H9 (cell line): ENCODE measurements at regions not wholly inside any gene's neighbourhood (a gene's known extent, or its start where the extent isn't known, plus 50 kb on each side); places are given as distances from the start of the nearest gene placed in this dataset.

Experiments used
- DNase-seq: peaks from one replicate; pipeline ENCODE4 v3.0.0-alpha.2; 2017
- H2AFZ ChIP-seq: one replicate; pipeline ENCODE4 v1.6.1; 2013; ENCODE audit warnings: mild to moderate bottlenecking, low read length, control low read depth, moderate library complexity
- H2AK5ac ChIP-seq: 2 replicates; pipeline ENCODE4 v1.6.1; 2013; ENCODE audit warnings: low read length, control low read depth, mixed read lengths; ENCODE audit not compliant: insufficient read length
- H2BK120ac ChIP-seq: one replicate; pipeline ENCODE4 v1.6.1; 2013; ENCODE audit warnings: low read depth, mild to moderate bottlenecking, low read length, control low read depth, inconsistent platforms; ENCODE audit not compliant: poor library complexity, severe bottlenecking
- H2BK12ac ChIP-seq: 2 replicates; pipeline ENCODE4 v1.6.1; 2013; ENCODE audit warnings: low read length, control low read depth, mixed read lengths, low read depth; ENCODE audit not compliant: insufficient read length
- H2BK15ac ChIP-seq: 2 replicates; pipeline ENCODE4 v1.6.1; 2013; ENCODE audit warnings: low read depth, low read length, control low read depth
- H2BK20ac ChIP-seq: one replicate; pipeline ENCODE4 v1.6.1; 2013; ENCODE audit warnings: low read depth, mild to moderate bottlenecking, low read length, control low read depth, inconsistent platforms; ENCODE audit not compliant: poor library complexity, severe bottlenecking
- H2BK5ac ChIP-seq: 2 replicates; pipeline ENCODE4 v1.6.1; 2013; ENCODE audit warnings: low read length, control low read depth, mixed read lengths; ENCODE audit not compliant: insufficient read length
- H3K14ac ChIP-seq: 2 replicates; pipeline ENCODE4 v1.6.1; 2013; ENCODE audit warnings: low read length, control low read depth; ENCODE audit not compliant: insufficient read depth
- H3K18ac ChIP-seq: 2 replicates; pipeline ENCODE4 v1.6.1; 2013; ENCODE audit warnings: low read depth, mild to moderate bottlenecking, mixed read lengths, low read length, control low read depth; ENCODE audit not compliant: insufficient read length
- H3K23ac ChIP-seq: 2 replicates; pipeline ENCODE4 v1.6.1; 2013; ENCODE audit warnings: low read length, control low read depth, mixed read lengths, low read depth; ENCODE audit not compliant: insufficient read length
- H3K23me2 ChIP-seq: 2 replicates; pipeline ENCODE4 v1.6.1; 2013; ENCODE audit warnings: low read depth, mild to moderate bottlenecking, mixed read lengths, low read length, control low read depth; ENCODE audit not compliant: insufficient read length, poor library complexity, severe bottlenecking
- H3K27ac ChIP-seq: 2 replicates; pipeline ENCODE4 v1.5.1; 2013; ENCODE audit warnings: low read length, control low read depth, mixed read lengths, low read depth; ENCODE audit not compliant: insufficient read length
- H3K27me3 ChIP-seq: 2 replicates; pipeline ENCODE4 v1.6.1; 2013; ENCODE audit warnings: low read length, control low read depth, inconsistent platforms; ENCODE audit not compliant: insufficient read depth
- H3K4ac ChIP-seq: 2 replicates; pipeline ENCODE4 v1.6.1; 2013; ENCODE audit warnings: low read depth, mild to moderate bottlenecking, control low read depth, inconsistent platforms, low read length, moderate library complexity
- H3K4me1 ChIP-seq: 2 replicates; pipeline ENCODE4 v1.6.1; 2013; ENCODE audit warnings: low read length, control low read depth, inconsistent platforms; ENCODE audit not compliant: insufficient read depth
- H3K4me2 ChIP-seq: 2 replicates; pipeline ENCODE4 v1.6.1; 2013; ENCODE audit warnings: low read length, control low read depth, mixed read lengths; ENCODE audit not compliant: insufficient read length, insufficient read depth
- H3K56ac ChIP-seq: 2 replicates; pipeline ENCODE4 v1.6.1; 2013; ENCODE audit warnings: low read depth, mild to moderate bottlenecking, mixed read lengths, low read length, control low read depth; ENCODE audit not compliant: insufficient read length
- H3K79me1 ChIP-seq: 2 replicates; pipeline ENCODE4 v1.6.1; 2013; ENCODE audit warnings: low read depth, mild to moderate bottlenecking, moderate library complexity, low read length, control low read depth, inconsistent platforms; ENCODE audit not compliant: insufficient read depth, poor library complexity, severe bottlenecking
- H3K79me2 ChIP-seq: 2 replicates; pipeline ENCODE4 v1.6.1; 2013; ENCODE audit warnings: low read length, control low read depth, inconsistent platforms; ENCODE audit not compliant: insufficient read depth
- H3K9ac ChIP-seq: 2 replicates; pipeline ENCODE4 v1.6.1; 2013; ENCODE audit warnings: low read length, control low read depth, mixed read lengths; ENCODE audit not compliant: insufficient read length; ENCODE audit errors: extremely low read depth
- H3K9me3 ChIP-seq: one replicate; pipeline ENCODE4 v1.6.1; 2013; ENCODE audit warnings: low read depth, low read length, inconsistent platforms; ENCODE audit not compliant: control insufficient read depth
- H3T11ph ChIP-seq: one replicate; pipeline ENCODE4 v1.6.1; 2013; ENCODE audit warnings: mild to moderate bottlenecking, low read length, control low read depth, inconsistent platforms
- H4K20me1 ChIP-seq: one replicate; pipeline ENCODE4 v1.6.1; 2013; ENCODE audit not compliant: control insufficient read depth, insufficient read length, insufficient read depth
- H4K5ac ChIP-seq: 2 replicates; pipeline ENCODE4 v1.6.1; 2013; ENCODE audit warnings: low read depth, mild to moderate bottlenecking, mixed read lengths, low read length, control low read depth; ENCODE audit not compliant: insufficient read length
- H4K8ac ChIP-seq: replicated peaks from 2 replicates; pipeline ENCODE4 v1.6.1; 2013; ENCODE audit warnings: low read length, control low read depth, mixed read lengths, low read depth; ENCODE audit not compliant: insufficient read length
- H4K91ac ChIP-seq: 2 replicates; pipeline ENCODE4 v1.6.1; 2013; ENCODE audit warnings: low read depth, mild to moderate bottlenecking, moderate library complexity, mixed read lengths, low read length, control low read depth; ENCODE audit not compliant: insufficient read length
- H3K27ac Mint-ChIP-seq, 3 experiments: 2 replicates in 2 of 3; 3 replicates in 1 of 3; pipeline ENCODE4 v1.8.0; 2020 to 2021; ENCODE audit warnings: mixed read lengths in 3 of 3, mild to moderate bottlenecking in 1 of 3, moderate library complexity in 1 of 3
- H3K27me3 Mint-ChIP-seq: 2 replicates; pipeline ENCODE4 v1.8.0; 2021; ENCODE audit warnings: low read depth, mild to moderate bottlenecking, moderate library complexity, mixed read lengths
- H3K36me3 Mint-ChIP-seq, 3 experiments: 2 replicates in 2 of 3; 3 replicates in 1 of 3; pipeline ENCODE4 v1.8.0; 2020 to 2021; ENCODE audit warnings: low read depth in 3 of 3, mixed read lengths in 3 of 3; ENCODE audit not compliant: insufficient read depth in 1 of 3
- H3K4me1 Mint-ChIP-seq, 2 experiments: 2 replicates each; pipeline ENCODE4 v1.8.0; 2020; ENCODE audit warnings: mixed read lengths in 2 of 2
- H3K4me3 Mint-ChIP-seq, 2 experiments: 2 replicates in 1 of 2; 3 replicates in 1 of 2; pipeline ENCODE4 v1.8.0; 2020 to 2021; ENCODE audit warnings: mild to moderate bottlenecking in 2 of 2, mixed read lengths in 2 of 2, moderate library complexity in 1 of 2
- H3K9me3 Mint-ChIP-seq, 2 experiments: 2 replicates in 1 of 2; 3 replicates in 1 of 2; pipeline ENCODE4 v1.8.0; 2020; ENCODE audit warnings: mild to moderate bottlenecking in 2 of 2, mixed read lengths in 2 of 2, moderate library complexity in 1 of 2
- WGBS: extraction: QIAGEN DNeasy Blood & Tissue Kit; methylation state at CpG from one replicate; pipeline ENCODE4 v1.1.7; 2013; ENCODE audit warnings: missing lambda C conversion rate, low lambda C conversion rate, mixed read lengths; ENCODE audit not compliant: insufficient read length; ENCODE audit errors: extremely low coverage; 5-methylcytosine and 5-hydroxymethylcytosine counted together
- TF ChIP-seq, protein P1 (sequence below): fragments of 200-600 bp; sonication (generic); conservative IDR thresholded peaks from 3 replicates; pipeline ENCODE4 v1.8.0; 2021; ENCODE audit warnings: antibody characterized with exemption, mild to moderate bottlenecking

- no CpG with 5 or more reads among the region's 2 CpGs for WGBS
- H3K9me3 Mint-ChIP-seq: peaks cover 0 to 3% of the 10 kb centered on the region in 2 experiments; a peak in 1 of 5 replicates
Observed at GRCh38 chr5:156037151-156037909, 289.6 kb upstream of the SGCD start.

More at GRCh38 chr5:156037151-156037909, 289.6 kb upstream of the SGCD start:
- H3K23ac ChIP-seq: no peak overlapping the region
- no peak overlapping the region for H2AFZ ChIP-seq
- no peak overlapping the region for H3K4me2 ChIP-seq
- Mint-ChIP-seq H3K27ac (peak overlapping the region in 1 of 3 experiments; percentile 31; a peak in 2 of 7 replicates), H3K4me1 (peaks cover 18 to 29% of the 10 kb centered on the region in 2 experiments), H3K36me3 (peaks cover 0 to 7% (median 0%) of the 10 kb centered on the region in 3 experiments; a peak in 1 of 7 replicates), H3K27me3 (no peaks in the 10 kb centered on the region; the same call in 1 of the 2 replicates), H3K4me3 (no peak overlapping the region)
- TF ChIP-seq, protein P1, sequence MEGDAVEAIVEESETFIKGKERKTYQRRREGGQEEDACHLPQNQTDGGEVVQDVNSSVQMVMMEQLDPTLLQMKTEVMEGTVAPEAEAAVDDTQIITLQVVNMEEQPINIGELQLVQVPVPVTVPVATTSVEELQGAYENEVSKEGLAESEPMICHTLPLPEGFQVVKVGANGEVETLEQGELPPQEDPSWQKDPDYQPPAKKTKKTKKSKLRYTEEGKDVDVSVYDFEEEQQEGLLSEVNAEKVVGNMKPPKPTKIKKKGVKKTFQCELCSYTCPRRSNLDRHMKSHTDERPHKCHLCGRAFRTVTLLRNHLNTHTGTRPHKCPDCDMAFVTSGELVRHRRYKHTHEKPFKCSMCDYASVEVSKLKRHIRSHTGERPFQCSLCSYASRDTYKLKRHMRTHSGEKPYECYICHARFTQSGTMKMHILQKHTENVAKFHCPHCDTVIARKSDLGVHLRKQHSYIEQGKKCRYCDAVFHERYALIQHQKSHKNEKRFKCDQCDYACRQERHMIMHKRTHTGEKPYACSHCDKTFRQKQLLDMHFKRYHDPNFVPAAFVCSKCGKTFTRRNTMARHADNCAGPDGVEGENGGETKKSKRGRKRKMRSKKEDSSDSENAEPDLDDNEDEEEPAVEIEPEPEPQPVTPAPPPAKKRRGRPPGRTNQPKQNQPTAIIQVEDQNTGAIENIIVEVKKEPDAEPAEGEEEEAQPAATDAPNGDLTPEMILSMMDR: no peak
- no peaks in the 10 kb centered on the region for H3K23me2 ChIP-seq
- no peak overlapping the region for H2BK5ac ChIP-seq
- no peak overlapping the region for H3K27ac ChIP-seq
- H3K4ac ChIP-seq: no peak overlapping the region
- DNase-seq: no peak
- no peaks in the 10 kb centered on the region for H3K9me3 ChIP-seq
- H3K14ac ChIP-seq: no peak overlapping the region
- H3K27me3 ChIP-seq: no peaks in the 10 kb centered on the region; the same call in 1 of the 2 replicates
- no peak overlapping the region for H2AK5ac ChIP-seq
- no peak overlapping the region for H2BK120ac ChIP-seq
- H3K9ac ChIP-seq: no peak overlapping the region
- no peak overlapping the region for H4K8ac ChIP-seq
- H3K18ac ChIP-seq: no peak overlapping the region
- no peak overlapping the region for H2BK12ac ChIP-seq
- H3K79me1 ChIP-seq: no peaks in the 10 kb centered on the region
- no peak overlapping the region for H3T11ph ChIP-seq
- no peaks in the 10 kb centered on the region for H3K79me2 ChIP-seq
- H3K4me1 ChIP-seq: peaks cover 5% of the 10 kb centered on the region; the same call in 1 of the 2 replicates
- no peaks in the 10 kb centered on the region for H4K20me1 ChIP-seq
- H4K91ac ChIP-seq: no peak overlapping the region
- no peak overlapping the region for H2BK20ac ChIP-seq
- no peak overlapping the region for H2BK15ac ChIP-seq
- H4K5ac ChIP-seq: no peak overlapping the region
- H3K56ac ChIP-seq: no peak overlapping the region
